SK-N-SH (cell line): ENCODE measurements at regions not wholly inside any gene's neighbourhood (a gene's known extent, or its start where the extent isn't known, plus 50 kb on each side); places are given as distances from the start of the nearest gene placed in this dataset.

ENCODE experiments used
- CTCF ChIA-PET: fragments of 300-600, 350-600 bp; formaldehyde crosslinking; extraction: SDS; loops from one replicate; lab custom pipeline; 2021; lab: Yijun Ruan, JAX
- POLR2A ChIA-PET: fragments of 350-600 bp; sonication (Branson Sonifier 250); formaldehyde crosslinking; extraction: SDS; loops from one replicate; lab custom pipeline; 2020; ENCODE audit warnings: antibody characterized with exemption, inconsistent platforms; lab: Yijun Ruan, JAX
- DNase-seq: peaks from one replicate; pipeline ENCODE4 v3.0.0; 2012
- H2AFZ ChIP-seq: fragments of 200-600 bp; sonication (generic); 2 replicates; pipeline ENCODE4 v1.8.1; 2016; ENCODE audit warnings: antibody characterized with exemption, mild to moderate bottlenecking, low read depth
- H3F3A ChIP-seq: fragments of 200-600 bp; sonication (generic); replicated peaks from 2 replicates; pipeline ENCODE3; 2016; ENCODE audit warnings: antibody characterized with exemption, mild to moderate bottlenecking; ENCODE audit not compliant: insufficient read depth
- H3K27ac ChIP-seq, 2 experiments: fragments of 200-500 bp in 1 of 2; fragments of 200-600 bp in 1 of 2; sonication (Bioruptor generic) in 1 of 2; sonication (generic), shearing (Covaris generic) in 1 of 2; 2 replicates each; pipeline versions ENCODE4 v1.5.1 to v1.6.1; 2014 to 2016; ENCODE audit warnings: low read depth in 2 of 2, inconsistent platforms in 1 of 2, low read length in 1 of 2, mild to moderate bottlenecking in 1 of 2, mixed read lengths in 1 of 2
- H3K27me3 ChIP-seq: fragments of 200-600 bp; sonication (generic), shearing (Covaris generic); 2 replicates; pipeline ENCODE4 v1.6.1; 2016; ENCODE audit warnings: mixed run types; ENCODE audit not compliant: insufficient read depth
- H3K36me3 ChIP-seq, 2 experiments: fragments of 200-500 bp in 1 of 2; fragments of 200-600 bp in 1 of 2; sonication (Bioruptor generic) in 1 of 2; sonication (generic) in 1 of 2; replicated peaks in 1 of 2; 2 replicates each; pipeline versions ENCODE3 to v1.5.1; 2014 to 2016; ENCODE audit warnings: low read length in 1 of 2, mild to moderate bottlenecking in 1 of 2; ENCODE audit not compliant: insufficient read depth in 2 of 2, control insufficient read depth in 1 of 2
- H3K4me1 ChIP-seq, 2 experiments: fragments of 200-500 bp in 1 of 2; fragments of 200-600 bp in 1 of 2; sonication (Bioruptor generic) in 1 of 2; sonication (generic), shearing (Covaris generic) in 1 of 2; 2 replicates each; pipeline versions ENCODE4 v1.5.1 to v1.6.1; 2014 to 2016; ENCODE audit warnings: low read depth in 1 of 2, low read length in 1 of 2, mixed run types in 1 of 2; ENCODE audit not compliant: insufficient read depth in 2 of 2, control insufficient read depth in 1 of 2
- H3K4me2 ChIP-seq: fragments of 200-600 bp; sonication (generic), shearing (Covaris generic); 2 replicates; pipeline ENCODE4 v1.6.1; 2017; ENCODE audit warnings: mixed run types
- H3K4me3 ChIP-seq, 2 experiments: fragments of 200-500 bp in 1 of 2; fragments of 200-600 bp in 1 of 2; sonication (Bioruptor generic) in 1 of 2; sonication (generic), shearing (Covaris generic) in 1 of 2; 2 replicates each; pipeline versions ENCODE4 v1.5.1 to v1.8.1; 2014 to 2016; ENCODE audit warnings: low read depth in 2 of 2, inconsistent platforms in 1 of 2, low read length in 1 of 2, mild to moderate bottlenecking in 1 of 2, mixed read lengths in 1 of 2, moderate library complexity in 1 of 2
- H3K79me2 ChIP-seq: fragments of 200-600 bp; sonication (generic); 2 replicates; pipeline ENCODE4 v1.8.1; 2017; ENCODE audit warnings: mild to moderate bottlenecking; ENCODE audit not compliant: insufficient read depth
- H3K9ac ChIP-seq: fragments of 200-600 bp; sonication (generic); 2 replicates; pipeline ENCODE4 v1.6.1; 2017; ENCODE audit warnings: mixed run types
- H3K9me2 ChIP-seq: fragments of 200-600 bp; sonication (generic); 2 replicates; pipeline ENCODE4 v1.6.1; 2017; ENCODE audit warnings: mixed run types
- H3K9me3 ChIP-seq: fragments of 200-600 bp; sonication (generic); 2 replicates; pipeline ENCODE4 v1.6.1; 2017; ENCODE audit warnings: mixed run types, mild to moderate bottlenecking, moderate library complexity
- H4K20me1 ChIP-seq: fragments of 200-600 bp; sonication (generic); 2 replicates; pipeline ENCODE4 v1.6.1; 2017; ENCODE audit warnings: mild to moderate bottlenecking, mixed run types; ENCODE audit not compliant: insufficient read depth
- CHD2 ChIP-seq: fragments of 150-350 bp; IDR thresholded peaks from 2 replicates; pipeline ENCODE4 v1.6.1; 2018; ENCODE audit warnings: low read length; ENCODE audit not compliant: partially characterized antibody
- ELF1 ChIP-seq: IDR thresholded peaks from 2 replicates; pipeline ENCODE4 v1.4.0; 2012
- FOSL2 ChIP-seq: IDR thresholded peaks from 2 replicates; pipeline ENCODE4 v1.4.0; 2012; ENCODE audit warnings: low read depth, mild to moderate bottlenecking, moderate library complexity, borderline replicate concordance
- FOXM1 ChIP-seq: IDR thresholded peaks from 2 replicates; pipeline ENCODE4 v1.4.0; 2012; ENCODE audit warnings: low read depth, mild to moderate bottlenecking
- JUND ChIP-seq: IDR thresholded peaks from 2 replicates; pipeline ENCODE4 v1.4.0; 2012
- MAX ChIP-seq: IDR thresholded peaks from 2 replicates; pipeline ENCODE4 v1.4.0; 2012; ENCODE audit warnings: low read depth
- NFIC ChIP-seq: IDR thresholded peaks from 2 replicates; pipeline ENCODE4 v1.4.0; 2012; ENCODE audit warnings: borderline replicate concordance
- NRF1 ChIP-seq: IDR thresholded peaks from 2 replicates; pipeline ENCODE4 v1.6.1; 2012; ENCODE audit warnings: low read depth, mild to moderate bottlenecking, low read length
- RAD21 ChIP-seq: IDR thresholded peaks from 2 replicates; pipeline ENCODE4 v1.6.1; 2012; ENCODE audit warnings: mild to moderate bottlenecking, low read length
- RFX5 ChIP-seq: IDR thresholded peaks from 2 replicates; pipeline ENCODE4 v1.6.1; 2012; ENCODE audit warnings: mild to moderate bottlenecking, improper control_type of control experiment, low read length
- SIN3A ChIP-seq: IDR thresholded peaks from 2 replicates; pipeline ENCODE4 v1.6.1; 2012; ENCODE audit warnings: low read depth, mild to moderate bottlenecking, low read length, moderate library complexity, borderline replicate concordance
- SMC3 ChIP-seq: IDR thresholded peaks from 2 replicates; pipeline ENCODE4 v1.6.1; 2012; ENCODE audit warnings: low read depth, low read length, improper control_type of control experiment
- TCF12 ChIP-seq: IDR thresholded peaks from 2 replicates; pipeline ENCODE4 v1.4.0; 2012
- TEAD4 ChIP-seq: IDR thresholded peaks from 2 replicates; pipeline ENCODE4 v1.4.0; 2012; ENCODE audit warnings: mild to moderate bottlenecking, borderline replicate concordance; ENCODE audit not compliant: insufficient read depth
- USF1 ChIP-seq: IDR thresholded peaks from 2 replicates; pipeline ENCODE4 v1.4.0; 2012; ENCODE audit warnings: low read depth, borderline replicate concordance
- USF2 ChIP-seq: fragments of 150-350 bp; IDR thresholded peaks from 2 replicates; pipeline ENCODE4 v1.6.1; 2017; ENCODE audit warnings: antibody characterized with exemption, low read length, low read depth, borderline replicate concordance
- YY1 ChIP-seq: IDR thresholded peaks from 2 replicates; pipeline ENCODE4 v1.4.0; 2012; ENCODE audit warnings: low read depth, mild to moderate bottlenecking
- ZBTB33 ChIP-seq: IDR thresholded peaks from 2 replicates; pipeline ENCODE4 v1.4.0; 2012; ENCODE audit warnings: low read depth, borderline replicate concordance
- WGBS: methylation state at CpG from one replicate; pipeline ENCODE4 v1.1.6; 2017; ENCODE audit warnings: low lambda C conversion rate; 5-methylcytosine and 5-hydroxymethylcytosine counted together
- TF ChIP-seq, protein P1 (sequence below): fragments of 150-350 bp; IDR thresholded peaks from 2 replicates; pipeline ENCODE4 v1.6.1; 2016; ENCODE audit warnings: mild to moderate bottlenecking, low read depth, low read length
- TF ChIP-seq, protein P2 (sequence below): fragments of 200-600 bp; sonication (generic); IDR thresholded peaks from 2 replicates; pipeline ENCODE4 v1.6.1; 2017; ENCODE audit warnings: antibody characterized with exemption, mild to moderate bottlenecking, moderate library complexity

- TF ChIP-seq USF2 (no peak), NRF1 (no peak), SIN3A (no peak), TEAD4 (no peak), NFIC (no peak), RFX5 (no peak), ZBTB33 (no peak), MAX (no peak), FOXM1 (no peak), FOSL2 (no peak), TCF12 (no peak), RAD21 (no peak), USF1 (no peak), YY1 (no peak), SMC3 (no peak), CHD2 (no peak), ELF1 (no peak), JUND (no peak)
- TF ChIP-seq, protein P1, sequence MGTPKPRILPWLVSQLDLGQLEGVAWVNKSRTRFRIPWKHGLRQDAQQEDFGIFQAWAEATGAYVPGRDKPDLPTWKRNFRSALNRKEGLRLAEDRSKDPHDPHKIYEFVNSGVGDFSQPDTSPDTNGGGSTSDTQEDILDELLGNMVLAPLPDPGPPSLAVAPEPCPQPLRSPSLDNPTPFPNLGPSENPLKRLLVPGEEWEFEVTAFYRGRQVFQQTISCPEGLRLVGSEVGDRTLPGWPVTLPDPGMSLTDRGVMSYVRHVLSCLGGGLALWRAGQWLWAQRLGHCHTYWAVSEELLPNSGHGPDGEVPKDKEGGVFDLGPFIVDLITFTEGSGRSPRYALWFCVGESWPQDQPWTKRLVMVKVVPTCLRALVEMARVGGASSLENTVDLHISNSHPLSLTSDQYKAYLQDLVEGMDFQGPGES: no peak
- TF ChIP-seq, protein P2, sequence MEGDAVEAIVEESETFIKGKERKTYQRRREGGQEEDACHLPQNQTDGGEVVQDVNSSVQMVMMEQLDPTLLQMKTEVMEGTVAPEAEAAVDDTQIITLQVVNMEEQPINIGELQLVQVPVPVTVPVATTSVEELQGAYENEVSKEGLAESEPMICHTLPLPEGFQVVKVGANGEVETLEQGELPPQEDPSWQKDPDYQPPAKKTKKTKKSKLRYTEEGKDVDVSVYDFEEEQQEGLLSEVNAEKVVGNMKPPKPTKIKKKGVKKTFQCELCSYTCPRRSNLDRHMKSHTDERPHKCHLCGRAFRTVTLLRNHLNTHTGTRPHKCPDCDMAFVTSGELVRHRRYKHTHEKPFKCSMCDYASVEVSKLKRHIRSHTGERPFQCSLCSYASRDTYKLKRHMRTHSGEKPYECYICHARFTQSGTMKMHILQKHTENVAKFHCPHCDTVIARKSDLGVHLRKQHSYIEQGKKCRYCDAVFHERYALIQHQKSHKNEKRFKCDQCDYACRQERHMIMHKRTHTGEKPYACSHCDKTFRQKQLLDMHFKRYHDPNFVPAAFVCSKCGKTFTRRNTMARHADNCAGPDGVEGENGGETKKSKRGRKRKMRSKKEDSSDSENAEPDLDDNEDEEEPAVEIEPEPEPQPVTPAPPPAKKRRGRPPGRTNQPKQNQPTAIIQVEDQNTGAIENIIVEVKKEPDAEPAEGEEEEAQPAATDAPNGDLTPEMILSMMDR: no peak
These were observed 317.6 kb downstream of the PRDM2 start for GRCh38 chr1:14017531-14017961.

More at GRCh38 chr1:14017531-14017961, 317.6 kb downstream of the PRDM2 start:
- Histone ChIP-seq H3K27ac (no peak overlapping the region), H3K4me3 (no peak overlapping the region), H3K4me2 (no peak overlapping the region), H3K9me3 (no peaks in the 10 kb centered on the region), H3K36me3 (no peaks in the 10 kb centered on the region), H3K79me2 (no peaks in the 10 kb centered on the region), H3K9me2 (no peaks in the 10 kb centered on the region), H3K27me3 (no peaks in the 10 kb centered on the region), H3F3A (no peaks in the 10 kb centered on the region), H3K9ac (no peak overlapping the region), H3K4me1 (no peaks in the 10 kb centered on the region), H4K20me1 (no peaks in the 10 kb centered on the region), H2AFZ (no peak overlapping the region)
- WGBS: 17% methylated on average over 7 of the region's 7 CpGs
- POLR2A ChIA-PET: no interaction called here
- CTCF ChIA-PET: interaction anchor here (0.8 to 1.4 kb wide), 3 partner anchors 9 to 477 kb away, joined by 3 to 4 read pairs (median 3); no protein-coding TSS in a partner anchor
- DNase-seq: no peak
